HepG2 (cell line): ENCODE measurements at regions not wholly inside any gene's neighbourhood (a gene's known extent, or its start where the extent isn't known, plus 50 kb on each side); places are given as distances from the start of the nearest gene placed in this dataset.

Source experiments
- CBX1 ChIP-seq: IDR thresholded peaks from one replicate; pipeline ENCODE4 v1.6.1; 2016; ENCODE audit warnings: antibody characterized with exemption, low read depth
- CEBPG ChIP-seq: IDR thresholded peaks from 2 replicates; pipeline ENCODE4 v1.6.1; 2016
- FOXC1 ChIP-seq: sonication (generic); formaldehyde crosslinking; IDR thresholded peaks from 2 replicates; pipeline ENCODE4 v1.8.0; 2022; ENCODE audit warnings: mild to moderate bottlenecking, missing genetic modification reagents, borderline replicate concordance
- HMGXB3 ChIP-seq: sonication (generic); formaldehyde crosslinking; IDR thresholded peaks from 2 replicates; pipeline ENCODE4 v1.4.0; 2020; ENCODE audit warnings: missing genetic modification reagents, borderline replicate concordance
- HNRNPH1 ChIP-seq: fragments of 200-400 bp; formaldehyde crosslinking; optimal IDR thresholded peaks from 2 replicates; pipeline ENCODE3; 2017; ENCODE audit warnings: mild to moderate bottlenecking, low read depth, low read length
- IKZF4 ChIP-seq: sonication (generic); formaldehyde crosslinking; IDR thresholded peaks from 2 replicates; pipeline ENCODE4 v1.5.1; 2020; ENCODE audit warnings: borderline replicate concordance, mild to moderate bottlenecking, low read depth, missing genetic modification reagents; ENCODE audit errors: not compliant biosample characterization
- KDM6A ChIP-seq: IDR thresholded peaks from 2 replicates; pipeline ENCODE4 v1.6.1; 2016; ENCODE audit warnings: low read depth
- KLF9 ChIP-seq: IDR thresholded peaks from 2 replicates; pipeline ENCODE4 v1.6.1; 2016; ENCODE audit warnings: low read depth
- MBD4 ChIP-seq: IDR thresholded peaks from 2 replicates; pipeline ENCODE4 v1.6.1; 2012; ENCODE audit warnings: low read length, inconsistent platforms, borderline replicate concordance
- POGZ ChIP-seq: sonication (generic); formaldehyde crosslinking; IDR thresholded peaks from 2 replicates; pipeline ENCODE4 v1.4.0; 2020; ENCODE audit warnings: mild to moderate bottlenecking, missing genetic modification reagents
- RARA ChIP-seq: IDR thresholded peaks from 2 replicates; pipeline ENCODE4 v1.6.1; 2016; ENCODE audit warnings: missing genetic modification reagents, missing compliant biosample characterization
- SMAD1 ChIP-seq: sonication (generic); formaldehyde crosslinking; IDR thresholded peaks from 2 replicates; pipeline ENCODE4 v1.4.0; 2020; ENCODE audit warnings: missing genetic modification reagents, low read depth, mild to moderate bottlenecking, borderline replicate concordance
- TAF1 ChIP-seq: sonication (generic); formaldehyde crosslinking; IDR thresholded peaks from 2 replicates; pipeline ENCODE4 v1.4.0; 2020; ENCODE audit warnings: missing genetic modification reagents
- TCF7 ChIP-seq: sonication (generic); IDR thresholded peaks from 2 replicates; pipeline ENCODE4 v1.6.1; 2016; ENCODE audit warnings: antibody characterized with exemption, low read depth
- U2AF2 ChIP-seq: fragments of 200-400 bp; formaldehyde crosslinking; IDR thresholded peaks from 2 replicates; pipeline ENCODE4 v1.6.1; 2017; ENCODE audit warnings: low read depth, mild to moderate bottlenecking, low read length
- YEATS2 ChIP-seq: sonication (generic); formaldehyde crosslinking; IDR thresholded peaks from 2 replicates; pipeline ENCODE4 v1.4.0; 2020; ENCODE audit warnings: missing genetic modification reagents, borderline replicate concordance
- ZBTB3 ChIP-seq: sonication (generic); formaldehyde crosslinking; IDR thresholded peaks from 2 replicates; pipeline ENCODE4 v1.4.0; 2020; ENCODE audit warnings: low read depth, mild to moderate bottlenecking, moderate library complexity, missing genetic modification reagents, borderline replicate concordance
- ZHX2 ChIP-seq, 2 experiments: sonication (generic) in 1 of 2; formaldehyde crosslinking in 1 of 2; IDR thresholded peaks; 2 replicates each; pipeline versions ENCODE4 v1.6.1 to v1.9.0; 2014 to 2022; ENCODE audit warnings: antibody characterized with exemption in 1 of 2, borderline replicate concordance in 1 of 2, inconsistent platforms in 1 of 2, low read depth in 1 of 2, missing genetic modification reagents in 1 of 2
- ZKSCAN5 ChIP-seq: sonication (generic); formaldehyde crosslinking; IDR thresholded peaks from 2 replicates; pipeline ENCODE4 v1.5.1; 2020; ENCODE audit warnings: mild to moderate bottlenecking, missing genetic modification reagents
- ZNF274 ChIP-seq: sonication (generic); formaldehyde crosslinking; IDR thresholded peaks from 2 replicates; pipeline ENCODE4 v1.5.1; 2020; ENCODE audit warnings: mild to moderate bottlenecking, missing genetic modification reagents
- ZNF563 ChIP-seq: sonication (generic); formaldehyde crosslinking; IDR thresholded peaks from 2 replicates; pipeline ENCODE4 v1.8.0; 2022; ENCODE audit warnings: mild to moderate bottlenecking, moderate library complexity, missing genetic modification reagents
- ZNF7 ChIP-seq: IDR thresholded peaks from 2 replicates; pipeline ENCODE4 v1.6.1; 2016; ENCODE audit warnings: missing biosample characterization, missing genetic modification reagents

- peak; percentile 53; the same call in 1 of the 2 replicates for TF ChIP-seq YEATS2 (CRISPR knock-in tag)
- TF ChIP-seq KLF9 (CRISPR knock-in tag), result no peak
- no peak for TF ChIP-seq ZBTB3 (CRISPR knock-in tag)
- TF ChIP-seq RARA, result peak; percentile 82
- TF ChIP-seq TAF1 (CRISPR knock-in tag), result no peak
- no peak for TF ChIP-seq SMAD1 (CRISPR knock-in tag)
- TF ChIP-seq POGZ (CRISPR knock-in tag), result peak; percentile 35; the same call in 1 of the 2 replicates
- TF ChIP-seq CBX1, result no peak
- no peak for TF ChIP-seq HNRNPH1
- no peak for TF ChIP-seq ZKSCAN5 (CRISPR knock-in tag)
- no peak for TF ChIP-seq IKZF4 (CRISPR knock-in tag)
- peak; percentile 51 for TF ChIP-seq CEBPG
- 0 out of 2 replicates have a peak, but pooled peaks have one; percentile 17 for TF ChIP-seq HMGXB3 (CRISPR knock-in tag)
- no peak for TF ChIP-seq ZNF7 (CRISPR knock-in tag)
- TF ChIP-seq ZNF274 (CRISPR knock-in tag), result no peak
- TF ChIP-seq ZNF563 (CRISPR knock-in tag), result no peak
- TF ChIP-seq ZHX2 (IDR thresholded peaks at IDR 0.05; ENCODE audit: low read depth), result no peak
- TF ChIP-seq ZHX2 (CRISPR knock-in tag; IDR thresholded peaks at IDR 0.05; ENCODE audit: borderline replicate concordance), result no peak
- TF ChIP-seq TCF7, result no peak
- TF ChIP-seq KDM6A (CRISPR knock-in tag), result no peak
- no peak for TF ChIP-seq FOXC1 (CRISPR knock-in tag)
- TF ChIP-seq MBD4, result no peak
- TF ChIP-seq U2AF2, result no peak
These were observed 241.7 kb downstream of the SOX9 start (continued) for GRCh38 chr17:72362376-72363088.
